Right lobe of liver (tissue), 6 donors: ENCODE measurements at regions not wholly inside any gene's neighbourhood (a gene's known extent, or its start where the extent isn't known, plus 50 kb on each side); places are given as distances from the start of the nearest gene placed in this dataset.

Experiments
- ATAC-seq, 4 donors: fragments of 200-7000 bp; cut with Tn5 transposase; one replicate each; pipeline ENCODE4 v1.9.1; 2020; ENCODE audit warnings: mild to moderate bottlenecking in 4 of 4, moderate library complexity in 4 of 4
- DNase-seq, 3 donors: peaks; one replicate each; pipeline ENCODE4 v3.0.0-alpha.2; 2020
- H3K27ac ChIP-seq, 3 donors: fragments of 200-600 bp; one replicate each; pipeline ENCODE4 v1.8.0; 2022
- H3K27me3 ChIP-seq, 2 donors: fragments of 200-600 bp; one replicate each; pipeline ENCODE4 v1.8.0; 2022
- H3K36me3 ChIP-seq, 4 donors: fragments of 200-600 bp; sonication (generic) in 1 of 4; one replicate each; pipeline versions ENCODE4 v1.5.1 to v1.8.0; 2017 to 2022; ENCODE audit warnings: control low read depth in 1 of 4
- H3K4me1 ChIP-seq, 4 donors: fragments of 200-600 bp; sonication (generic) in 1 of 4; one replicate each; pipeline versions ENCODE4 v1.5.1 to v1.8.0; 2017 to 2022; ENCODE audit warnings: control low read depth in 1 of 4
- H3K4me3 ChIP-seq, 3 donors: fragments of 200-600 bp; one replicate each; pipeline ENCODE4 v1.8.0; 2022
- H3K9me3 ChIP-seq, 4 donors: fragments of 200-600 bp; sonication (generic) in 1 of 4; one replicate each; pipeline versions ENCODE4 v1.5.1 to v1.8.0; 2017 to 2022; ENCODE audit warnings: control low read depth in 1 of 4
- POLR2A ChIP-seq: fragments of 450-650 bp; IDR thresholded peaks from one replicate; pipeline ENCODE4 v1.6.1; 2017; ENCODE audit warnings: antibody characterized with exemption, mild to moderate bottlenecking
- WGBS: methylation state at CpG from one replicate; pipeline ENCODE4 v1.1.6; 2018; ENCODE audit warnings: low coverage, low lambda C conversion rate; ENCODE audit not compliant: insufficient coverage; ENCODE audit errors: missing lambda C conversion rate; 5-methylcytosine and 5-hydroxymethylcytosine counted together
- intact Hi-C, 2 donors: fragments of 100-400 bp; cut with DNase I; formaldehyde crosslinking; loops; one replicate each; pipeline versions ENCODE4 v1.11.2 to v1.14.1; 2022
- TF ChIP-seq, protein P1 (sequence below), 4 donors: fragments of 200-600 bp in 3 of 4; fragments of 450-650 bp in 1 of 4; IDR thresholded peaks; one replicate each; pipeline versions ENCODE4 v1.5.1 to v1.8.0; 2016 to 2022; ENCODE audit warnings: antibody characterized with exemption in 4 of 4, mild to moderate bottlenecking in 2 of 4
- donor health status: DM: no; HTN: yes; CAD: no.
- donor health status: DM: no; HTN: no; CAD: no.
- donor health status: DM: no; HTN: no; CAD: no.
- donor health status: DM: no; HTN: yes; CAD: no.
- donor health status: DM: no; HTN: yes; CAD: no.

DNA sequence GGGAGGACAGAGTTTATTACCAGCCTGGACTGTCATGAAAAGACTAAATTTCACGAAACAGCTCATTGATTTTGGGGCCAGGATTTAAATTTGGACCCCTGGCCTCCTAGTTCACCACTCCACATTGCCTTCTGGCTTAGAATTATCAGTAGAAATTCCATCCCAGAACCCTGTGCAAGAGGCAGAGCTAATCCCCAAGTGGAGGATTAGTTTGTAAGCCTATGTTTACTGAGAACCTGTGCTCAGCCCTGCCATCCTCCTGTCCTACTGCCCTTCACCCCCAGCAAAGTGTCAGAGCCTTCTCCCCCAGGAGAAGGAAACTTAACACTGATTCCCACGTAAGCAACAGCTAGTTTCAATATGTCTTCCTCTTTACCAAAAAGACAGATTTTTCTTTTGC, 99.4 kb downstream of the SST start:
- WGBS = 55% methylated on average over 2 of the region's 2 CpGs

DNA sequence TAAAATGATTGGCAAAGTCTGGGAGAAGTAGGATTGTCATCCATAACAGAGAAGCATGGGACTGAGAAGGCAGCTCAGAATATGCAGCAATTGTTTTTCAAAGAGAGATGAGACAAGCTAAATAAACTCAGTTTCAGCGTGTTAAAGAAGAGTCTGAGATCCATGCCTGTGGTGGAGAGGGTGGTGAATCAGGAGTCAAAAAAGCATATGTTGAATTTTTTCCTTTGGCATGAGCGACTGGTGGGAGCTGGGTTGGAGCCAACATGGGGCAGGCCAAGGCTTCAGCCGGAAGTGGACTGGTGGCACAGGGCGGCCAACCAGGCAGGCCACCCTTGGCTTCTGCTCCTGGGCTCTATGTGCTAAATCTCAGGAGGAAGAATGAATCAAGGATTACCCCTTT, 102.0 kb downstream of the SST start:
- DNase-seq (no peak), ATAC-seq (no peak)
- H3K9me3 ChIP-seq = no peaks in the 10 kb centered on the region
- H3K27ac ChIP-seq = no peak overlapping the region
- no peaks in the 10 kb centered on the region for H3K36me3 ChIP-seq
- 76% methylated on average over 4 of the region's 4 CpGs for WGBS
- TF ChIP-seq, protein P1, sequence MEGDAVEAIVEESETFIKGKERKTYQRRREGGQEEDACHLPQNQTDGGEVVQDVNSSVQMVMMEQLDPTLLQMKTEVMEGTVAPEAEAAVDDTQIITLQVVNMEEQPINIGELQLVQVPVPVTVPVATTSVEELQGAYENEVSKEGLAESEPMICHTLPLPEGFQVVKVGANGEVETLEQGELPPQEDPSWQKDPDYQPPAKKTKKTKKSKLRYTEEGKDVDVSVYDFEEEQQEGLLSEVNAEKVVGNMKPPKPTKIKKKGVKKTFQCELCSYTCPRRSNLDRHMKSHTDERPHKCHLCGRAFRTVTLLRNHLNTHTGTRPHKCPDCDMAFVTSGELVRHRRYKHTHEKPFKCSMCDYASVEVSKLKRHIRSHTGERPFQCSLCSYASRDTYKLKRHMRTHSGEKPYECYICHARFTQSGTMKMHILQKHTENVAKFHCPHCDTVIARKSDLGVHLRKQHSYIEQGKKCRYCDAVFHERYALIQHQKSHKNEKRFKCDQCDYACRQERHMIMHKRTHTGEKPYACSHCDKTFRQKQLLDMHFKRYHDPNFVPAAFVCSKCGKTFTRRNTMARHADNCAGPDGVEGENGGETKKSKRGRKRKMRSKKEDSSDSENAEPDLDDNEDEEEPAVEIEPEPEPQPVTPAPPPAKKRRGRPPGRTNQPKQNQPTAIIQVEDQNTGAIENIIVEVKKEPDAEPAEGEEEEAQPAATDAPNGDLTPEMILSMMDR (IDR thresholded peaks at IDR 0.05) = no peak
- no peak for TF ChIP-seq POLR2A
- no peaks in the 10 kb centered on the region for H3K4me1 ChIP-seq
- intact Hi-C loops = no loop called here
- no peak overlapping the region for H3K4me3 ChIP-seq
- H3K27me3 ChIP-seq = no peaks in the 10 kb centered on the region

More for the DNA sequence above, 99.4 kb downstream of the SST start:
- no peak for ATAC-seq
- Histone ChIP-seq H3K27ac (no peak overlapping the region), H3K4me1 (no peaks in the 10 kb centered on the region), H3K9me3 (no peaks in the 10 kb centered on the region), H3K27me3 (no peaks in the 10 kb centered on the region), H3K36me3 (no peaks in the 10 kb centered on the region), H3K4me3 (no peak overlapping the region)
- TF ChIP-seq POLR2A = no peak
- TF ChIP-seq, protein P1 (IDR thresholded peaks at IDR 0.05) = no peak
- intact Hi-C loops = no loop called here
- no peak for DNase-seq

DNA sequence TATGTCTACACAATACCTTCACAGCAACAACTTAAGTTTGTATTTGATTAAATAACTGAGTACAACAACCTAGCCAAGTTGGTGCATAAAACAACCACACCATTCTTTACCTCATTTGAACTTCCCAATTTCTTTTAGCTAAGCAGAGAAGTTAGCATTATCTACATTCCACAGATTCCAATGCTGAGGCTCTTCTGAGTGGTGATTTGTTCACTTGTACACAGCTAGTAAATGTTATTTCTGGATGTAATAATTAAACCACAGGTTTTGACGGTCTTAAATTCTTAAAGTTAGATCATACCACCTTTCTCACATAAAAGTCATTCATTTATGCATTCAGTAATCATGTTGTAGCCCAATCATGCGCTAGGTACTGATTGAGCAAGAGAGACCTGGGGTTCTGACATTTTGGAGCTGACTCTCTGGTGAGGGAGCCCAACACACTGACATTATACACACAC, 102.5 kb downstream of the SST start:
- no peaks in the 10 kb centered on the region for H3K36me3 ChIP-seq
- intact Hi-C loops = no loop called here
- 6% methylated on average over 1 of the region's 2 CpGs for WGBS
- no peak overlapping the region for H3K27ac ChIP-seq
- TF ChIP-seq, protein P1 (IDR thresholded peaks at IDR 0.05) = no peak
- TF ChIP-seq POLR2A = no peak
- no peaks in the 10 kb centered on the region for H3K4me1 ChIP-seq
- ATAC-seq = no peak
- DNase-seq = no peak
- no peak overlapping the region for H3K4me3 ChIP-seq
- no peaks in the 10 kb centered on the region for H3K27me3 ChIP-seq
- H3K9me3 ChIP-seq = no peaks in the 10 kb centered on the region

DNA sequence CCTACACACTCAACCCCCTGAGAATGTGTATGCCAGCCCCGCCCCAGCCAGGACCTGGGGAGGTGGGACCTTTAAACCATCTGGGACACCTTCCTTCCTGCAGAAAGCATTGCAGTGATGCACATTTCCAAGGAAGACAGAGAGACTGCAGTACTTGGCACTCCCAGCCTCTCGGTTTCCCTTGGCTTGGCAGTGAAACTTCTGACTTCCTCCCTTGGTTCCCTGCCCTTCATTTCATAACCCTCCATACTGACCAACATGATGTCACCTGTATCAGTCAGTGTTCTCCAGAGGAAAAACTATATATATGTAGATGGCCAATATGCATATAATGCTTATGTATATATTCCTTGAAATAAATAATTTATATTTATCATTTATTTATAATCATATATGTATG, 103.2 kb downstream of the SST start:
- no peak for ATAC-seq
- 33% methylated on average over 2 of the region's 2 CpGs for WGBS
- Histone ChIP-seq H3K4me3 (no peak overlapping the region), H3K27ac (no peak overlapping the region), H3K9me3 (no peaks in the 10 kb centered on the region), H3K27me3 (no peaks in the 10 kb centered on the region), H3K36me3 (no peaks in the 10 kb centered on the region), H3K4me1 (no peaks in the 10 kb centered on the region)
- TF ChIP-seq, protein P1 (IDR thresholded peaks at IDR 0.05) = no peak
- TF ChIP-seq POLR2A = no peak
- intact Hi-C loops = no loop called here
- no peak for DNase-seq

DNA sequence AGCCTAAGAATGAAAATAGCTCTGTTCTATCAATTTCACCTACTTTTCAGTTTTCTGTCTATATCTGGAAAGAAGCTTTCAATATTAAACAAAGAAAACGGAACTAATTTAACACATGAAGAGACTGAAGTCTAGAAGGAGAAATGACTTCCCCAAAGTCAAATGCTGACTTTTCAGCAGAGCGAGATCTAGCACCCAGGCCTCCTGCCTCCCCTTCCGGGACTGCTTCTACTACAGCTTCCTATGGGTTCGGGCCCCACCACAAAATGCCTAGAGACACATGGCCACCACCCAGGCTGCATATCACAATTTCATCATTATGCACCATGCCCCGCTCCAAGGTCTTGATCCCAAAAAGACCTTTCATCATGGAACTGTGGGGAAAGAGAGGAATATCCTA, 104.5 kb downstream of the SST start:
- intact Hi-C loops = no loop called here
- no peaks in the 10 kb centered on the region for H3K27me3 ChIP-seq
- no peaks in the 10 kb centered on the region for H3K4me1 ChIP-seq
- no peak for ATAC-seq
- H3K27ac ChIP-seq = no peak overlapping the region
- TF ChIP-seq, protein P1 (IDR thresholded peaks at IDR 0.05) = no peak
- TF ChIP-seq POLR2A = no peak
- DNase-seq = no peak
- 93% methylated on average over 5 of the region's 5 CpGs for WGBS
- H3K9me3 ChIP-seq = no peaks in the 10 kb centered on the region
- H3K4me3 ChIP-seq = no peak overlapping the region
- H3K36me3 ChIP-seq = no peaks in the 10 kb centered on the region
